ENCODE measurements at regions not wholly inside any gene's neighbourhood (a gene's known extent, or its start where the extent isn't known, plus 50 kb on each side); places are given as distances from the start of the nearest gene placed in this dataset.

GRCh38 chr18:64402636-64403035, 253.7 kb upstream of the LINC00305 start:
- Histone ChIP-seq H3K9me3 (ENCODE audit: control insufficient read depth, insufficient read depth, low read length) (no peaks in the 10 kb centered on the region), H3K4me3 (ENCODE audit: low read depth, low read length) (no peak overlapping the region), H3K27me3 (ENCODE audit: control insufficient read depth, insufficient read depth, low read length) (no peaks in the 10 kb centered on the region), H3K27ac (ENCODE audit: low read depth, low read length) (no peak overlapping the region)
- ChIA-PET CTCF (no interaction called here), POLR2A (no interaction called here)
- TF ChIP-seq CTCF (IDR thresholded peaks at IDR 0.05; ENCODE audit: low read depth, low read length), result no peak
- DNase-seq (ENCODE audit: low read depth, low spot score), result no peak

GRCh38 chr18:64401268-64402060, 252.6 kb upstream of the LINC00305 start:
- Histone ChIP-seq H3K27me3 (ENCODE audit: control insufficient read depth, insufficient read depth, low read length) (no peaks in the 10 kb centered on the region), H3K4me3 (ENCODE audit: low read depth, low read length) (no peak overlapping the region), H3K9me3 (ENCODE audit: control insufficient read depth, insufficient read depth, low read length) (no peaks in the 10 kb centered on the region), H3K27ac (ENCODE audit: low read depth, low read length) (no peak overlapping the region)
- DNase-seq (ENCODE audit: low read depth, low spot score), result no peak
- no peak for TF ChIP-seq CTCF (IDR thresholded peaks at IDR 0.05; ENCODE audit: low read depth, low read length)
- ChIA-PET CTCF (no interaction called here), POLR2A (no interaction called here)

- H3K27ac ChIP-seq (ENCODE audit: low read depth, low read length), result no peak overlapping the region
- TF ChIP-seq CTCF (IDR thresholded peaks at IDR 0.05; ENCODE audit: low read depth, low read length), result no peak
- ChIA-PET POLR2A (no interaction called here), CTCF (no interaction called here)
- H3K9me3 ChIP-seq (ENCODE audit: control insufficient read depth, insufficient read depth, low read length), result no peaks in the 10 kb centered on the region
- H3K4me3 ChIP-seq (ENCODE audit: low read depth, low read length), result no peak overlapping the region
- no peaks in the 10 kb centered on the region for H3K27me3 ChIP-seq (ENCODE audit: control insufficient read depth, insufficient read depth, low read length)
- no peak for DNase-seq (ENCODE audit: low read depth, low spot score)
Measured at GRCh38 chr18:64399566-64399965, 250.7 kb upstream of the LINC00305 start.

GRCh38 chr18:64398320-64398719, 249.4 kb upstream of the LINC00305 start:
- DNase-seq (ENCODE audit: low read depth, low spot score), result no peak
- no peaks in the 10 kb centered on the region for H3K9me3 ChIP-seq (ENCODE audit: control insufficient read depth, insufficient read depth, low read length)
- no peak overlapping the region for H3K4me3 ChIP-seq (ENCODE audit: low read depth, low read length)
- H3K27ac ChIP-seq (ENCODE audit: low read depth, low read length), result no peak overlapping the region
- ChIA-PET POLR2A (no interaction called here), CTCF (no interaction called here)
- no peaks in the 10 kb centered on the region for H3K27me3 ChIP-seq (ENCODE audit: control insufficient read depth, insufficient read depth, low read length)
- no peak for TF ChIP-seq CTCF (IDR thresholded peaks at IDR 0.05; ENCODE audit: low read depth, low read length)

GRCh38 chr18:64392202-64392601, 243.3 kb upstream of the LINC00305 start:
- Histone ChIP-seq H3K27ac (ENCODE audit: low read depth, low read length) (no peak overlapping the region), H3K4me3 (ENCODE audit: low read depth, low read length) (no peak overlapping the region), H3K27me3 (ENCODE audit: control insufficient read depth, insufficient read depth, low read length) (no peaks in the 10 kb centered on the region), H3K9me3 (ENCODE audit: control insufficient read depth, insufficient read depth, low read length) (peaks cover 6% of the 10 kb centered on the region; the same call in 1 of the 2 replicates)
- ChIA-PET CTCF (no interaction called here), POLR2A (no interaction called here)
- TF ChIP-seq CTCF (IDR thresholded peaks at IDR 0.05; ENCODE audit: low read depth, low read length), result no peak
- DNase-seq (ENCODE audit: low read depth, low spot score), result no peak
